K562 (cell line): ENCODE measurements at regions not wholly inside any gene's neighbourhood (a gene's known extent, or its start where the extent isn't known, plus 50 kb on each side); places are given as distances from the start of the nearest gene placed in this dataset.

Experiments used
- ATAC-seq: fragments of 200-7000 bp; cut with Tn5 transposase; 3 replicates; pipeline ENCODE4 v1.9.1; 2020; ENCODE audit warnings: moderate library complexity
- BruUV-seq: library from RNA; stranded (reverse); fragments of 400-500 nt; replicated peaks from 2 replicates; lab custom pipeline; 2021; lab: Mats Ljungman, UMichigan
- CTCF ChIA-PET: fragments of 300-600 bp; formaldehyde crosslinking; extraction: SDS; loops from one replicate; lab custom pipeline; 2021; ENCODE audit warnings: low intra/inter-chr PET ratio; lab: Yijun Ruan, JAX
- POLR2A ChIA-PET: fragments of 300-600, 350-650 bp; sonication (Branson Sonifier 250); formaldehyde crosslinking; extraction: SDS; loops from one replicate; lab custom pipeline; 2021; ENCODE audit warnings: antibody characterized with exemption, inconsistent platforms; lab: Yijun Ruan, JAX
- DNase-seq, 4 experiments: peaks; one replicate each; pipeline versions ENCODE4 v3.0.0 to v3.0.0-alpha.2; 2011 to 2018; ENCODE audit warnings: low spot score in 3 of 4, mixed read lengths in 3 of 4; ENCODE audit errors: extremely low read depth in 1 of 4
- FAIRE-seq: peaks from 2 replicates; lab custom pipeline; 2011; peaks lifted over from hg19 to GRCh38; lab: Jason Lieb, UNC
- H2AFZ ChIP-seq: 2 replicates; pipeline ENCODE4 v1.6.0; 2011; ENCODE audit warnings: low read depth, low read length, control low read depth, inconsistent platforms
- H3K27ac ChIP-seq: fragments of 200-600 bp; 3 replicates; pipeline ENCODE4 v1.8.0; 2011; ENCODE audit warnings: low read depth, mild to moderate bottlenecking, control low read depth, inconsistent platforms, low read length, moderate library complexity, mixed read lengths; ENCODE audit errors: extremely low read depth
- H3K27me3 ChIP-seq, 2 experiments: fragments of 300-600 bp in 1 of 2; 2 replicates in 1 of 2; 3 replicates in 1 of 2; pipeline versions ENCODE4 v1.6.0 to v1.8.0; 2011; ENCODE audit warnings: inconsistent platforms in 2 of 2, low read length in 2 of 2, mild to moderate bottlenecking in 1 of 2, mixed read lengths in 1 of 2, moderate library complexity in 1 of 2; ENCODE audit not compliant: control insufficient read depth in 2 of 2, insufficient read depth in 2 of 2
- H3K36me3 ChIP-seq: fragments of 300-600 bp; 3 replicates; pipeline ENCODE4 v1.8.0; 2011; ENCODE audit warnings: mild to moderate bottlenecking, low read length, inconsistent platforms; ENCODE audit not compliant: control insufficient read depth, insufficient read depth
- H3K4me1 ChIP-seq, 2 experiments: fragments of 200-600 bp in 1 of 2; replicated peaks in 1 of 2; 2 replicates in 1 of 2; 3 replicates in 1 of 2; pipeline versions ENCODE4 v1.5.1 to v1.8.0; 2011; ENCODE audit warnings: inconsistent platforms in 2 of 2, low read length in 2 of 2, mild to moderate bottlenecking in 1 of 2, mixed read lengths in 1 of 2, moderate library complexity in 1 of 2; ENCODE audit not compliant: control insufficient read depth in 2 of 2, insufficient read depth in 2 of 2
- H3K4me2 ChIP-seq: 2 replicates; pipeline ENCODE4 v1.6.1; 2011; ENCODE audit warnings: low read length, control low read depth, inconsistent platforms, mixed read lengths; ENCODE audit not compliant: insufficient read depth
- H3K4me3 ChIP-seq: fragments of 200-600 bp; sonication (generic), shearing (Covaris generic); 2 replicates; pipeline ENCODE4 v1.5.1; 2016; ENCODE audit warnings: control low read depth, inconsistent platforms
- H3K79me2 ChIP-seq: fragments of 200-600 bp; 3 replicates; pipeline ENCODE4 v1.8.0; 2011; ENCODE audit warnings: low read length, inconsistent platforms; ENCODE audit not compliant: control insufficient read depth, insufficient read depth
- H3K9ac ChIP-seq, 2 experiments: 2 replicates each; pipeline versions ENCODE4 v1.6.0 to v1.6.1; 2011; ENCODE audit warnings: low read depth in 2 of 2, low read length in 2 of 2, control low read depth in 1 of 2, inconsistent platforms in 1 of 2, mild to moderate bottlenecking in 1 of 2, mixed read lengths in 1 of 2; ENCODE audit not compliant: insufficient read depth in 1 of 2
- H3K9me1 ChIP-seq: one replicate; pipeline ENCODE4 v1.6.0; 2011; ENCODE audit warnings: inconsistent platforms, mild to moderate bottlenecking, low read length, moderate library complexity; ENCODE audit not compliant: control insufficient read depth, insufficient read depth
- H3K9me3 ChIP-seq: replicated peaks from 2 replicates; pipeline ENCODE4 v1.5.1; 2011; ENCODE audit warnings: low read depth, low read length, inconsistent platforms; ENCODE audit not compliant: control insufficient read depth, insufficient read depth
- H4K20me1 ChIP-seq: replicated peaks from 2 replicates; pipeline ENCODE4 v1.6.1; 2011; ENCODE audit warnings: low read length, inconsistent platforms, mixed read lengths; ENCODE audit not compliant: control insufficient read depth, insufficient read depth
- CC2D1A ChIP-seq: fragments of 450-650 bp; IDR thresholded peaks from 2 replicates; pipeline ENCODE4 v1.6.1; 2017; ENCODE audit warnings: mild to moderate bottlenecking
- HMG20B ChIP-seq: fragments of 250-450 bp; sonication (Bioruptor Pico); IDR thresholded peaks from 2 replicates; pipeline ENCODE4 v1.5.0; 2021; ENCODE audit warnings: mild to moderate bottlenecking
- ILF3 ChIP-seq: fragments of 450-650 bp; IDR thresholded peaks from 2 replicates; pipeline ENCODE4 v1.6.1; 2018; ENCODE audit warnings: antibody characterized with exemption, mild to moderate bottlenecking, moderate library complexity, borderline replicate concordance
- KDM5B ChIP-seq: fragments of 200-600 bp; sonication (generic); IDR thresholded peaks from 2 replicates; pipeline ENCODE4 v1.6.1; 2012; ENCODE audit warnings: low read depth, mild to moderate bottlenecking, moderate library complexity, low read length, control low read depth, inconsistent platforms; ENCODE audit not compliant: insufficient replicate concordance
- KLF6 ChIP-seq: fragments of 250-450 bp; sonication (Bioruptor Pico); IDR thresholded peaks from 2 replicates; pipeline ENCODE4 v1.4.0; 2020; ENCODE audit warnings: mild to moderate bottlenecking, moderate library complexity, borderline replicate concordance
- POLR2A ChIP-seq: fragments of 450-650 bp; conservative IDR thresholded peaks from 2 replicates; pipeline ENCODE4 v1.6.1; 2016
- PURB ChIP-seq: sonication (generic); formaldehyde crosslinking; IDR thresholded peaks from 2 replicates; pipeline ENCODE4 v1.9.0; 2021; ENCODE audit warnings: low read depth, mild to moderate bottlenecking, missing genetic modification reagents
- SP1 ChIP-seq: sonication (generic); formaldehyde crosslinking; IDR thresholded peaks from 2 replicates; pipeline ENCODE4 v1.8.1; 2022; ENCODE audit warnings: mild to moderate bottlenecking, missing genetic modification reagents
- STAT6 ChIP-seq: sonication (generic); formaldehyde crosslinking; IDR thresholded peaks from 2 replicates; pipeline ENCODE4 v1.8.1; 2023; ENCODE audit warnings: mild to moderate bottlenecking, missing genetic modification reagents
- TAF9B ChIP-seq: fragments of 450-650 bp; IDR thresholded peaks from 2 replicates; pipeline ENCODE4 v1.6.1; 2018; ENCODE audit warnings: mild to moderate bottlenecking; ENCODE audit not compliant: partially characterized antibody
- ZKSCAN1 ChIP-seq: fragments of 150-350 bp; IDR thresholded peaks from 2 replicates; pipeline ENCODE4 v1.6.1; 2016; ENCODE audit warnings: low read depth, low read length
- ZNF197 ChIP-seq: fragments of 200-800 bp; sonication (Bioruptor generic); IDR thresholded peaks from 2 replicates; pipeline ENCODE4 v1.6.1; 2016; ENCODE audit warnings: low read depth, missing genetic modification characterization, missing compliant biosample characterization
- ZNF232 ChIP-seq: sonication (generic); formaldehyde crosslinking; IDR thresholded peaks from 2 replicates; pipeline ENCODE4 v1.8.0; 2022; ENCODE audit warnings: mild to moderate bottlenecking, missing genetic modification reagents
- ZNF449 ChIP-seq: fragments of 250-450 bp; sonication (Bioruptor Pico); IDR thresholded peaks from 2 replicates; pipeline ENCODE4 v1.8.0; 2022; ENCODE audit warnings: moderate library complexity, mild to moderate bottlenecking, inconsistent platforms
- ZNF668 ChIP-seq: fragments of 250-450 bp; sonication (Bioruptor Pico); IDR thresholded peaks from 2 replicates; pipeline ENCODE4 v1.8.0; 2022; ENCODE audit warnings: mild to moderate bottlenecking, inconsistent platforms
- ZNF699 ChIP-seq: fragments of 250-450 bp; sonication (Bioruptor Pico); IDR thresholded peaks from 2 replicates; pipeline ENCODE4 v1.8.0; 2021; ENCODE audit warnings: mild to moderate bottlenecking, moderate library complexity; ENCODE audit not compliant: insufficient replicate concordance
- ZNF785 ChIP-seq: fragments of 250-450 bp; sonication (Bioruptor Pico); IDR thresholded peaks from 2 replicates; pipeline ENCODE4 v1.4.0; 2020; ENCODE audit warnings: mild to moderate bottlenecking
- WGBS: fragments of 100-300 bp; shearing (Covaris generic); methylation state at CpG from one replicate; pipeline ENCODE4 v1.1.6; 2016; ENCODE audit warnings: low coverage, mixed read lengths; ENCODE audit not compliant: insufficient coverage; ENCODE audit errors: missing lambda C conversion rate; 5-methylcytosine and 5-hydroxymethylcytosine counted together
- in situ Hi-C: fragments of 300-500 bp; cut with MboI; formaldehyde crosslinking; loops from 4 replicates; pipeline ENCODE4 v1.15.0; 2018; ENCODE audit warnings: inconsistent platforms, mixed read lengths
- intact Hi-C: fragments of 100-400 bp; cut with micrococcal nuclease; formaldehyde crosslinking; loops from 2 replicates; pipeline ENCODE4 v1.14.2; 2022

GRCh38 chr12:30501718-30502117, 194.0 kb downstream of the IPO8 start:
- no peaks in the 10 kb centered on the region for H3K9me3 ChIP-seq
- H3K79me2 ChIP-seq = no peaks in the 10 kb centered on the region
- TF ChIP-seq ZNF785 (CRISPR knock-in tag) = no peak
- no peak for TF ChIP-seq ZNF232 (CRISPR knock-in tag)
- no peak for TF ChIP-seq HMG20B (CRISPR knock-in tag)
- TF ChIP-seq CC2D1A = no peak
- no peak for TF ChIP-seq ILF3
- no peak for TF ChIP-seq KLF6
- no peak for TF ChIP-seq PURB (CRISPR knock-in tag)
- TF ChIP-seq ZKSCAN1 = no peak
- TF ChIP-seq KDM5B = no peak
- no peak for TF ChIP-seq ZNF699 (CRISPR knock-in tag)
- TF ChIP-seq STAT6 (CRISPR knock-in tag) = no peak
- TF ChIP-seq ZNF668 (CRISPR knock-in tag) = no peak
- no peak for TF ChIP-seq TAF9B
- no peak for TF ChIP-seq ZNF449
- TF ChIP-seq SP1 (CRISPR knock-in tag) = no peak
- no peak for TF ChIP-seq POLR2A
- TF ChIP-seq ZNF197 (CRISPR knock-in tag) = no peak
- no peak for FAIRE-seq
- no peaks in the 10 kb centered on the region for H3K9me1 ChIP-seq
- no peaks in the 10 kb centered on the region for H4K20me1 ChIP-seq
- H3K4me2 ChIP-seq = no peak overlapping the region
- in situ Hi-C loops = no loop called here
- no peak for ATAC-seq
- no TSS peak for BruUV-seq
- H3K9ac ChIP-seq = no peak overlapping the region
- H3K4me1 ChIP-seq = no peaks in the 10 kb centered on the region; a peak in 1 of 5 replicates
- no peak for DNase-seq
- intact Hi-C loops = no loop called here
- H2AFZ ChIP-seq = 0 out of 2 replicates have a peak overlapping the region, but pooled peaks have one; percentile 6
- no peak overlapping the region for H3K27ac ChIP-seq
- 33% methylated on average over 2 of the region's 2 CpGs for WGBS
- no peaks in the 10 kb centered on the region for H3K36me3 ChIP-seq
- CTCF ChIA-PET = no interaction called here
- H3K4me3 ChIP-seq = no peak overlapping the region
- POLR2A ChIA-PET = interaction anchor here (0.7 kb wide), 1 partner anchor 1309 kb away, joined by 3 read pairs; no protein-coding TSS in a partner anchor
- no peaks in the 10 kb centered on the region; a peak in 1 of 5 replicates for H3K27me3 ChIP-seq
